Amygdala (tissue), 56 donors: ENCODE measurements at regions not wholly inside any gene's neighbourhood (a gene's known extent, or its start where the extent isn't known, plus 50 kb on each side); places are given as distances from the start of the nearest gene placed in this dataset.

Experiments used
- DNase-seq, 56 donors: peaks; one replicate each; lab custom pipeline; 2025; lab: John Stamatoyannopoulos, UW

GRCh38 chr7:18151422-18151821, 123.8 kb upstream of the PRPS1L1 start:
- no peak for DNase-seq

GRCh38 chr7:18153183-18153748, 125.6 kb upstream of the PRPS1L1 start:
- DNase-seq, result no peak

- no peak for DNase-seq
These were observed 127.1 kb upstream of the PRPS1L1 start for GRCh38 chr7:18154726-18155125.

GRCh38 chr7:18157233-18157632, 129.6 kb upstream of the PRPS1L1 start:
- no peak for DNase-seq

GRCh38 chr7:18162657-18163056, 135.0 kb upstream of the PRPS1L1 start:
- DNase-seq, result no peak

- no peak for DNase-seq
These were observed 135.4 kb upstream of the PRPS1L1 start for GRCh38 chr7:18163091-18163490.

- DNase-seq, result no peak
These were observed 137.5 kb upstream of the PRPS1L1 start for GRCh38 chr7:18165166-18165565.

- no peak for DNase-seq
These were observed 138.4 kb upstream of the PRPS1L1 start for GRCh38 chr7:18166002-18166401.

- DNase-seq, result no peak
These were observed 140.2 kb upstream of the PRPS1L1 start for GRCh38 chr7:18167815-18168214.

- no peak for DNase-seq
These were observed 147.3 kb upstream of the PRPS1L1 start for GRCh38 chr7:18174996-18175395.

GRCh38 chr7:18175801-18176450, 148.3 kb upstream of the PRPS1L1 start:
- no peak for DNase-seq

GRCh38 chr7:18177129-18177814, 149.6 kb upstream of the PRPS1L1 start:
- DNase-seq, result no peak

- peak in 1 of 56 donors; percentile 4 for DNase-seq
These were observed 150.4 kb upstream of the PRPS1L1 start for GRCh38 chr7:18177815-18178660.

- DNase-seq, result no peak
These were observed 151.4 kb upstream of the PRPS1L1 start for GRCh38 chr7:18179093-18179492.

GRCh38 chr7:18180685-18181084, 153.0 kb upstream of the PRPS1L1 start:
- DNase-seq, result no peak

- DNase-seq, result no peak
These were observed 162.0 kb upstream of the PRPS1L1 start for GRCh38 chr7:18189500-18190126.

GRCh38 chr7:18191341-18191740, 163.7 kb upstream of the PRPS1L1 start:
- no peak for DNase-seq

GRCh38 chr7:18191862-18192625, 164.4 kb upstream of the PRPS1L1 start:
- no peak for DNase-seq

GRCh38 chr7:18194616-18195015, 167.0 kb upstream of the PRPS1L1 start:
- no peak for DNase-seq

- no peak for DNase-seq
These were observed 169.0 kb upstream of the PRPS1L1 start for GRCh38 chr7:18196638-18197037.
